HEK293 (cell line): ENCODE measurements at regions not wholly inside any gene's neighbourhood (a gene's known extent, or its start where the extent isn't known, plus 50 kb on each side); places are given as distances from the start of the nearest gene placed in this dataset.

Experiments
- CTCF ChIA-PET: fragments of 350-600 bp; formaldehyde crosslinking; extraction: SDS; loops from one replicate; lab custom pipeline; 2021; ENCODE audit warnings: antibody characterized with exemption; lab: Yijun Ruan, JAX
- POLR2A ChIA-PET: fragments of 300-600 bp; formaldehyde crosslinking; extraction: SDS; loops from one replicate; lab custom pipeline; 2020; ENCODE audit warnings: antibody characterized with exemption, inconsistent platforms; lab: Yijun Ruan, JAX
- H3K27ac ChIP-seq: fragments of 200-500 bp; sonication (Bioruptor generic); 2 replicates; pipeline ENCODE4 v1.5.1; 2014; ENCODE audit warnings: low read depth, low read length, control low read depth, inconsistent platforms; ENCODE audit errors: extremely low read depth
- H3K36me3 ChIP-seq, 2 experiments: fragments of 200-500 bp in 1 of 2; sonication (Bioruptor generic) in 1 of 2; 1 replicate in 1 of 2; 2 replicates in 1 of 2; pipeline ENCODE4 v1.5.1; 2014 to 2017; ENCODE audit warnings: inconsistent platforms in 2 of 2, low read length in 2 of 2; ENCODE audit not compliant: control insufficient read depth in 2 of 2, insufficient read depth in 1 of 2
- H3K4me1 ChIP-seq: fragments of 200-500 bp; sonication (Bioruptor generic); 2 replicates; pipeline ENCODE4 v1.5.1; 2014; ENCODE audit warnings: mild to moderate bottlenecking, low read length, inconsistent platforms; ENCODE audit not compliant: control insufficient read depth, insufficient read depth
- H3K4me3 ChIP-seq: 2 replicates; pipeline ENCODE4 v1.5.1; 2011; ENCODE audit warnings: low read depth, mild to moderate bottlenecking, control low read depth, low read length, moderate library complexity
- H3K9me3 ChIP-seq: fragments of 200-500 bp; sonication (Bioruptor generic); 2 replicates; pipeline ENCODE4 v1.5.1; 2014; ENCODE audit warnings: low read depth, low read length, inconsistent platforms; ENCODE audit not compliant: control insufficient read depth, insufficient read depth
- GFI1B ChIP-seq: fragments of 450-650 bp; formaldehyde crosslinking; IDR thresholded peaks from 2 replicates; pipeline ENCODE4 v1.5.1; 2016; ENCODE audit warnings: missing biosample characterization, missing genetic modification characterization
- GLI4 ChIP-seq: fragments of 450-650 bp; formaldehyde crosslinking; IDR thresholded peaks from 2 replicates; pipeline ENCODE4 v1.5.1; 2016; ENCODE audit warnings: missing biosample characterization, missing genetic modification characterization
- GLIS2 ChIP-seq: fragments of 450-650 bp; formaldehyde crosslinking; IDR thresholded peaks from 2 replicates; pipeline ENCODE4 v1.5.1; 2016; ENCODE audit warnings: missing biosample characterization, missing genetic modification characterization
- HOXD13 ChIP-seq: sonication (generic); formaldehyde crosslinking; IDR thresholded peaks from 2 replicates; pipeline ENCODE4 v1.8.0; 2022; ENCODE audit warnings: missing genetic modification reagents, borderline replicate concordance
- PRDM6 ChIP-seq: fragments of 450-650 bp; formaldehyde crosslinking; IDR thresholded peaks from 2 replicates; pipeline ENCODE4 v1.5.1; 2017; ENCODE audit warnings: missing biosample characterization, missing genetic modification characterization
- SP7 ChIP-seq: fragments of 450-650 bp; formaldehyde crosslinking; IDR thresholded peaks from 2 replicates; pipeline ENCODE4 v1.5.1; 2016; ENCODE audit warnings: missing biosample characterization, missing genetic modification characterization
- TRIM28 ChIP-seq: IDR thresholded peaks from 2 replicates; pipeline ENCODE4 v1.6.1; 2011; ENCODE audit warnings: low read length, control low read depth, borderline replicate concordance
- WT1 ChIP-seq: fragments of 450-650 bp; formaldehyde crosslinking; IDR thresholded peaks from 2 replicates; pipeline ENCODE4 v1.5.1; 2016; ENCODE audit warnings: missing biosample characterization, missing genetic modification characterization
- YY1 ChIP-seq: fragments of 450-650 bp; formaldehyde crosslinking; IDR thresholded peaks from 2 replicates; pipeline ENCODE4 v1.5.1; 2018; ENCODE audit warnings: missing biosample characterization, missing genetic modification characterization
- ZBTB17 ChIP-seq: fragments of 450-650 bp; formaldehyde crosslinking; IDR thresholded peaks from 2 replicates; pipeline ENCODE4 v1.5.1; 2016; ENCODE audit warnings: missing biosample characterization, missing genetic modification characterization
- ZNF157 ChIP-seq: fragments of 450-650 bp; formaldehyde crosslinking; IDR thresholded peaks from 2 replicates; pipeline ENCODE4 v1.5.1; 2016; ENCODE audit warnings: missing biosample characterization, missing genetic modification characterization
- ZNF223 ChIP-seq: fragments of 450-650 bp; formaldehyde crosslinking; IDR thresholded peaks from 2 replicates; pipeline ENCODE4 v1.5.1; 2016; ENCODE audit warnings: missing biosample characterization, missing genetic modification characterization
- ZNF350 ChIP-seq: fragments of 450-650 bp; formaldehyde crosslinking; IDR thresholded peaks from 2 replicates; pipeline ENCODE4 v1.5.0; 2017; ENCODE audit warnings: missing biosample characterization, mild to moderate bottlenecking, missing genetic modification characterization
- ZNF391 ChIP-seq: fragments of 450-650 bp; formaldehyde crosslinking; IDR thresholded peaks from 2 replicates; pipeline ENCODE4 v1.5.1; 2016; ENCODE audit warnings: low read depth, missing biosample characterization, missing genetic modification characterization, borderline replicate concordance
- ZNF600 ChIP-seq: fragments of 450-650 bp; formaldehyde crosslinking; IDR thresholded peaks from 2 replicates; pipeline ENCODE4 v1.5.1; 2016; ENCODE audit warnings: missing biosample characterization, missing genetic modification characterization
- ZNF624 ChIP-seq: fragments of 450-650 bp; formaldehyde crosslinking; IDR thresholded peaks from 2 replicates; pipeline ENCODE4 v1.5.1; 2017; ENCODE audit warnings: missing biosample characterization, missing genetic modification characterization
- ZNF629 ChIP-seq: fragments of 450-650 bp; formaldehyde crosslinking; IDR thresholded peaks from 2 replicates; pipeline ENCODE4 v1.5.1; 2017; ENCODE audit warnings: missing biosample characterization, missing genetic modification characterization
- ZNF645 ChIP-seq: fragments of 450-650 bp; formaldehyde crosslinking; IDR thresholded peaks from 2 replicates; pipeline ENCODE4; 2016; ENCODE audit warnings: missing biosample characterization, missing genetic modification characterization
- ZNF654 ChIP-seq: fragments of 450-650 bp; formaldehyde crosslinking; IDR thresholded peaks from 2 replicates; pipeline ENCODE4 v1.5.1; 2016; ENCODE audit warnings: low read depth, missing biosample characterization, missing genetic modification characterization
- ZNF701 ChIP-seq: fragments of 450-650 bp; formaldehyde crosslinking; IDR thresholded peaks from 2 replicates; pipeline ENCODE4 v1.5.1; 2016; ENCODE audit warnings: missing biosample characterization, missing genetic modification characterization
- ZNF792 ChIP-seq: fragments of 450-650 bp; formaldehyde crosslinking; IDR thresholded peaks from 2 replicates; pipeline ENCODE4 v1.5.1; 2016; ENCODE audit warnings: missing biosample characterization, missing genetic modification characterization
- TF ChIP-seq, protein P1 (sequence below): fragments of 450-650 bp; formaldehyde crosslinking; IDR thresholded peaks from 2 replicates; pipeline ENCODE4 v1.5.1; 2016; ENCODE audit warnings: missing biosample characterization, missing genetic modification characterization, borderline replicate concordance
- TF ChIP-seq, protein P2 (sequence below): fragments of 450-650 bp; formaldehyde crosslinking; IDR thresholded peaks from 2 replicates; pipeline ENCODE4 v1.5.1; 2016; ENCODE audit warnings: missing biosample characterization, missing genetic modification characterization
- TF ChIP-seq, protein P3 (sequence below): fragments of 450-650 bp; formaldehyde crosslinking; IDR thresholded peaks from 2 replicates; pipeline ENCODE4 v1.5.1; 2016; ENCODE audit warnings: missing biosample characterization, missing genetic modification characterization
- TF ChIP-seq, protein P4 (sequence below): fragments of 450-650 bp; formaldehyde crosslinking; IDR thresholded peaks from 2 replicates; pipeline ENCODE4 v1.5.1; 2016; ENCODE audit warnings: missing biosample characterization, missing genetic modification characterization

- ChIA-PET POLR2A (no interaction called here), CTCF (interaction anchor here (0.6 kb wide), 1 partner anchor 55 kb away, joined by 3 read pairs; no protein-coding TSS in a partner anchor)
- Histone ChIP-seq H3K4me3 (no peak overlapping the region), H3K4me1 (0 out of 2 replicates have a peak, but pooled peaks cover 4% of the 10 kb centered on the region), H3K27ac (no peak overlapping the region), H3K9me3 (no peaks in the 10 kb centered on the region), H3K36me3 (no peaks in the 10 kb centered on the region)
- TF ChIP-seq WT1 (tag by site-specific recombination) (no peak), ZNF701 (tag by site-specific recombination) (no peak), SP7 (tag by site-specific recombination) (peak; percentile 90), ZNF157 (tag by site-specific recombination) (no peak), ZNF600 (tag by site-specific recombination) (no peak), ZNF654 (tag by site-specific recombination) (no peak), ZNF645 (no peak), ZNF629 (tag by site-specific recombination) (0 out of 2 replicates have a peak, but pooled peaks have one; percentile 21), GFI1B (tag by site-specific recombination) (no peak), GLIS2 (no peak), YY1 (tag by site-specific recombination) (no peak), ZNF350 (tag by site-specific recombination) (no peak), GLI4 (tag by site-specific recombination) (no peak), ZNF223 (tag by site-specific recombination) (no peak), HOXD13 (CRISPR knock-in tag) (no peak), ZNF391 (no peak), TRIM28 (no peak), ZNF792 (tag by site-specific recombination) (no peak), ZNF624 (tag by site-specific recombination) (no peak), ZBTB17 (no peak), PRDM6 (tag by site-specific recombination) (peak; percentile 19; the same call in 1 of the 2 replicates)
- TF ChIP-seq, protein P1, sequence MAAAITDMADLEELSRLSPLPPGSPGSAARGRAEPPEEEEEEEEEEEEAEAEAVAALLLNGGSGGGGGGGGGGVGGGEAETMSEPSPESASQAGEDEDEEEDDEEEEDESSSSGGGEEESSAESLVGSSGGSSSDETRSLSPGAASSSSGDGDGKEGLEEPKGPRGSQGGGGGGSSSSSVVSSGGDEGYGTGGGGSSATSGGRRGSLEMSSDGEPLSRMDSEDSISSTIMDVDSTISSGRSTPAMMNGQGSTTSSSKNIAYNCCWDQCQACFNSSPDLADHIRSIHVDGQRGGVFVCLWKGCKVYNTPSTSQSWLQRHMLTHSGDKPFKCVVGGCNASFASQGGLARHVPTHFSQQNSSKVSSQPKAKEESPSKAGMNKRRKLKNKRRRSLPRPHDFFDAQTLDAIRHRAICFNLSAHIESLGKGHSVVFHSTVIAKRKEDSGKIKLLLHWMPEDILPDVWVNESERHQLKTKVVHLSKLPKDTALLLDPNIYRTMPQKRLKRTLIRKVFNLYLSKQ (tag by site-specific recombination): no peak
- TF ChIP-seq, protein P2, sequence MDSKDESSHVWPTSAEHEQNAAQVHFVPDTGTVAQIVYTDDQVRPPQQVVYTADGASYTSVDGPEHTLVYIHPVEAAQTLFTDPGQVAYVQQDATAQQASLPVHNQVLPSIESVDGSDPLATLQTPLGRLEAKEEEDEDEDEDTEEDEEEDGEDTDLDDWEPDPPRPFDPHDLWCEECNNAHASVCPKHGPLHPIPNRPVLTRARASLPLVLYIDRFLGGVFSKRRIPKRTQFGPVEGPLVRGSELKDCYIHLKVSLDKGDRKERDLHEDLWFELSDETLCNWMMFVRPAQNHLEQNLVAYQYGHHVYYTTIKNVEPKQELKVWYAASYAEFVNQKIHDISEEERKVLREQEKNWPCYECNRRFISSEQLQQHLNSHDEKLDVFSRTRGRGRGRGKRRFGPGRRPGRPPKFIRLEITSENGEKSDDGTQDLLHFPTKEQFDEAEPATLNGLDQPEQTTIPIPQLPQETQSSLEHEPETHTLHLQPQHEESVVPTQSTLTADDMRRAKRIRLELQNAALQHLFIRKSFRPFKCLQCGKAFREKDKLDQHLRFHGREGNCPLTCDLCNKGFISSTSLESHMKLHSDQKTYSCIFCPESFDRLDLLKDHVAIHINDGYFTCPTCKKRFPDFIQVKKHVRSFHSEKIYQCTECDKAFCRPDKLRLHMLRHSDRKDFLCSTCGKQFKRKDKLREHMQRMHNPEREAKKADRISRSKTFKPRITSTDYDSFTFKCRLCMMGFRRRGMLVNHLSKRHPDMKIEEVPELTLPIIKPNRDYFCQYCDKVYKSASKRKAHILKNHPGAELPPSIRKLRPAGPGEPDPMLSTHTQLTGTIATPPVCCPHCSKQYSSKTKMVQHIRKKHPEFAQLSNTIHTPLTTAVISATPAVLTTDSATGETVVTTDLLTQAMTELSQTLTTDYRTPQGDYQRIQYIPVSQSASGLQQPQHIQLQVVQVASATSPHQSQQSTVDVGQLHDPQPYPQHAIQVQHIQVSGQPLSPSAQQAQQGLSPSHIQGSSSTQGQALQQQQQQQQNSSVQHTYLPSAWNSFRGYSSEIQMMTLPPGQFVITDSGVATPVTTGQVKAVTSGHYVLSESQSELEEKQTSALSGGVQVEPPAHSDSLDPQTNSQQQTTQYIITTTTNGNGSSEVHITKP (tag by site-specific recombination): no peak
- TF ChIP-seq, protein P3, sequence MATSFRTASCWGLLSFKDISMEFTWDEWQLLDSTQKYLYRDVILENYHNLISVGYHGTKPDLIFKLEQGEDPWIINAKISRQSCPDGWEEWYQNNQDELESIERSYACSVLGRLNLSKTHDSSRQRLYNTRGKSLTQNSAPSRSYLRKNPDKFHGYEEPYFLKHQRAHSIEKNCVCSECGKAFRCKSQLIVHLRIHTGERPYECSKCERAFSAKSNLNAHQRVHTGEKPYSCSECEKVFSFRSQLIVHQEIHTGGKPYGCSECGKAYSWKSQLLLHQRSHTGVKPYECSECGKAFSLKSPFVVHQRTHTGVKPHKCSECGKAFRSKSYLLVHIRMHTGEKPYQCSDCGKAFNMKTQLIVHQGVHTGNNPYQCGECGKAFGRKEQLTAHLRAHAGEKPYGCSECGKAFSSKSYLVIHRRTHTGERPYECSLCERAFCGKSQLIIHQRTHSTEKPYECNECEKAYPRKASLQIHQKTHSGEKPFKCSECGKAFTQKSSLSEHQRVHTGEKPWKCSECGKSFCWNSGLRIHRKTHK (tag by site-specific recombination): peak; percentile 27; the same call in 1 of the 2 replicates
- TF ChIP-seq, protein P4, sequence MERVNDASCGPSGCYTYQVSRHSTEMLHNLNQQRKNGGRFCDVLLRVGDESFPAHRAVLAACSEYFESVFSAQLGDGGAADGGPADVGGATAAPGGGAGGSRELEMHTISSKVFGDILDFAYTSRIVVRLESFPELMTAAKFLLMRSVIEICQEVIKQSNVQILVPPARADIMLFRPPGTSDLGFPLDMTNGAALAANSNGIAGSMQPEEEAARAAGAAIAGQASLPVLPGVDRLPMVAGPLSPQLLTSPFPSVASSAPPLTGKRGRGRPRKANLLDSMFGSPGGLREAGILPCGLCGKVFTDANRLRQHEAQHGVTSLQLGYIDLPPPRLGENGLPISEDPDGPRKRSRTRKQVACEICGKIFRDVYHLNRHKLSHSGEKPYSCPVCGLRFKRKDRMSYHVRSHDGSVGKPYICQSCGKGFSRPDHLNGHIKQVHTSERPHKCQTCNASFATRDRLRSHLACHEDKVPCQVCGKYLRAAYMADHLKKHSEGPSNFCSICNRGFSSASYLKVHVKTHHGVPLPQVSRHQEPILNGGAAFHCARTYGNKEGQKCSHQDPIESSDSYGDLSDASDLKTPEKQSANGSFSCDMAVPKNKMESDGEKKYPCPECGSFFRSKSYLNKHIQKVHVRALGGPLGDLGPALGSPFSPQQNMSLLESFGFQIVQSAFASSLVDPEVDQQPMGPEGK (tag by site-specific recombination): no peak
These were observed 655.5 kb upstream of the ZNF608 start for GRCh38 chr5:125401724-125402622.
